ENCODE measurements at regions not wholly inside any gene's neighbourhood (a gene's known extent, or its start where the extent isn't known, plus 50 kb on each side); places are given as distances from the start of the nearest gene placed in this dataset.

GRCh38 chr6:74458536-74458935, 747.3 kb downstream of the COL12A1 start:
- TF ChIP-seq POLR2A (IDR thresholded peaks at IDR 0.05; ENCODE audit: low read length) (no peak), GATA1 (IDR thresholded peaks at IDR 0.05; ENCODE audit: low read depth, low read length) (no peak)

Measured in erythroblast (primary cell).